HepG2 (cell line): ENCODE measurements at regions not wholly inside any gene's neighbourhood (a gene's known extent, or its start where the extent isn't known, plus 50 kb on each side); places are given as distances from the start of the nearest gene placed in this dataset.

Experiments
- ATAC-seq: fragments of 200-7000 bp; cut with Tn5 transposase; 3 replicates; pipeline ENCODE4 v1.9.1; 2020; ENCODE audit warnings: mild to moderate bottlenecking, moderate library complexity
- BruUV-seq: library from RNA; stranded (reverse); fragments of 400-500 nt; replicated peaks from 2 replicates; lab custom pipeline; 2021; lab: Mats Ljungman, UMichigan
- CTCF ChIA-PET: fragments of 300-600 bp; formaldehyde crosslinking; extraction: SDS; loops from one replicate; lab custom pipeline; 2021; ENCODE audit warnings: low total read pairs, inconsistent platforms, low intra/inter-chr PET ratio; lab: Yijun Ruan, JAX
- POLR2A ChIA-PET: fragments of 350-600 bp; sonication (Branson Sonifier 250); formaldehyde crosslinking; loops from one replicate; lab custom pipeline; 2020; ENCODE audit warnings: antibody characterized with exemption, inconsistent platforms; lab: Yijun Ruan, JAX
- DNase-seq: peaks from one replicate; pipeline ENCODE4 v3.0.0-alpha.2; 2015; ENCODE audit warnings: low spot score
- FAIRE-seq: peaks from 3 replicates; lab custom pipeline; 2011; peaks lifted over from hg19 to GRCh38; lab: Jason Lieb, UNC
- H2AFZ ChIP-seq: one replicate; pipeline ENCODE4 v1.6.1; 2011; ENCODE audit warnings: low read length, inconsistent platforms
- H3K27ac ChIP-seq: fragments of 300-600 bp; 3 replicates; pipeline ENCODE4 v1.8.0; 2011; ENCODE audit warnings: mixed run types, mild to moderate bottlenecking, mixed read lengths, low read length, inconsistent platforms; ENCODE audit not compliant: insufficient read depth; ENCODE audit errors: extremely low read length
- H3K27me3 ChIP-seq, 2 experiments: fragments of 200-600 bp in 1 of 2; 2 replicates in 1 of 2; 3 replicates in 1 of 2; pipeline versions ENCODE4 v1.6.0 to v1.8.0; 2011; ENCODE audit warnings: low read length in 2 of 2, mild to moderate bottlenecking in 2 of 2, moderate library complexity in 2 of 2, inconsistent platforms in 1 of 2; ENCODE audit not compliant: insufficient read depth in 2 of 2, control insufficient read depth in 1 of 2
- H3K36me3 ChIP-seq, 2 experiments: fragments of 200-600 bp in 1 of 2; replicated peaks in 1 of 2; 2 replicates in 1 of 2; 3 replicates in 1 of 2; pipeline versions ENCODE4 v1.5.1 to v1.8.0; 2011; ENCODE audit warnings: low read length in 2 of 2, inconsistent platforms in 1 of 2; ENCODE audit not compliant: insufficient read depth in 2 of 2, control insufficient read depth in 1 of 2
- H3K4me1 ChIP-seq: 2 replicates; pipeline ENCODE4 v1.5.1; 2012; ENCODE audit warnings: low read length, inconsistent platforms; ENCODE audit not compliant: insufficient read depth
- H3K4me2 ChIP-seq: 2 replicates; pipeline ENCODE4 v1.6.0; 2011; ENCODE audit warnings: low read depth, low read length, inconsistent platforms
- H3K4me3 ChIP-seq, 3 experiments: fragments of 200-600 bp in 1 of 3; sonication (generic), shearing (Covaris generic) in 1 of 3; replicated peaks in 1 of 3; 2 replicates each; pipeline ENCODE4 v1.5.1; 2011 to 2016; ENCODE audit warnings: low read length in 3 of 3, inconsistent platforms in 2 of 3, low read depth in 2 of 3, mild to moderate bottlenecking in 2 of 3, control low read depth in 1 of 3, mixed read lengths in 1 of 3; ENCODE audit not compliant: insufficient read depth in 1 of 3
- H3K79me2 ChIP-seq: one replicate; pipeline ENCODE4 v1.6.1; 2011; ENCODE audit warnings: low read length, inconsistent platforms; ENCODE audit not compliant: insufficient read depth
- H3K9ac ChIP-seq: 2 replicates; pipeline ENCODE4 v1.6.0; 2011; ENCODE audit warnings: mild to moderate bottlenecking, low read depth, low read length, inconsistent platforms; ENCODE audit not compliant: insufficient read depth
- H3K9me3 ChIP-seq: 2 replicates; pipeline ENCODE4 v1.5.1; 2012; ENCODE audit warnings: mild to moderate bottlenecking, low read length
- H4K20me1 ChIP-seq: 2 replicates; pipeline ENCODE4 v1.6.0; 2011; ENCODE audit warnings: inconsistent platforms, mild to moderate bottlenecking, low read length, moderate library complexity; ENCODE audit not compliant: insufficient read depth
- KAT2B ChIP-seq: fragments of 150-350 bp; IDR thresholded peaks from 2 replicates; pipeline ENCODE4 v1.6.1; 2014; ENCODE audit warnings: low read depth, low read length, borderline replicate concordance
- KLF11 ChIP-seq: IDR thresholded peaks from 2 replicates; pipeline ENCODE4 v1.6.1; 2016; ENCODE audit warnings: missing compliant biosample characterization
- MXI1 ChIP-seq: IDR thresholded peaks from 3 replicates; pipeline ENCODE4 v1.6.1; 2012; ENCODE audit warnings: low read depth, low read length, inconsistent platforms, borderline replicate concordance
- RARG ChIP-seq: sonication (generic); formaldehyde crosslinking; IDR thresholded peaks from 2 replicates; pipeline ENCODE4 v1.4.0; 2020; ENCODE audit warnings: low read depth, mild to moderate bottlenecking, missing genetic modification reagents
- ZFP1 ChIP-seq: IDR thresholded peaks from 2 replicates; pipeline ENCODE4 v1.6.1; 2016
- ZNF160 ChIP-seq: sonication (generic); formaldehyde crosslinking; IDR thresholded peaks from 2 replicates; pipeline ENCODE4 v1.8.0; 2022; ENCODE audit warnings: mild to moderate bottlenecking, inconsistent platforms, missing genetic modification reagents
- ZNF747 ChIP-seq: sonication (generic); formaldehyde crosslinking; IDR thresholded peaks from 2 replicates; pipeline ENCODE4 v1.8.1; 2023; ENCODE audit warnings: missing genetic modification reagents, mild to moderate bottlenecking, borderline replicate concordance
- ZSCAN22 ChIP-seq: sonication (generic); formaldehyde crosslinking; IDR thresholded peaks from 2 replicates; pipeline ENCODE4 v1.4.0; 2020; ENCODE audit warnings: mild to moderate bottlenecking, missing genetic modification reagents
- WGBS: methylation state at CpG from one replicate; pipeline ENCODE4 v1.1.6; 2017; ENCODE audit warnings: low lambda C conversion rate; 5-methylcytosine and 5-hydroxymethylcytosine counted together
- in situ Hi-C: cut with HindIII; loops from 2 replicates; pipeline ENCODE4 v1.10.0; 2017; ENCODE audit warnings: low pct_unique_long_range_greater_than_20kb; ENCODE audit not compliant: extremely low pct_ligation_motif_present
- intact Hi-C: fragments of 100-400 bp; cut with micrococcal nuclease; formaldehyde crosslinking; loops from one replicate; pipeline ENCODE4 v1.10.0; 2022; ENCODE audit not compliant: unreplicated experiment
- TF ChIP-seq, protein P1 (sequence below), 2 experiments: fragments of 450-650 bp in 1 of 2; sonication (generic) in 1 of 2; formaldehyde crosslinking; IDR thresholded peaks; 2 replicates each; pipeline versions ENCODE4 v1.5.0 to v1.8.0; 2020 to 2022; ENCODE audit warnings: mild to moderate bottlenecking in 1 of 2, missing genetic modification reagents in 1 of 2

- Histone ChIP-seq H3K9me3 (peaks cover 6% of the 10 kb centered on the region; the same call in 1 of the 2 replicates), H3K36me3 (no peaks in the 10 kb centered on the region), H2AFZ (no peak overlapping the region), H3K79me2 (no peaks in the 10 kb centered on the region), H3K4me3 (no peak overlapping the region), H3K4me2 (no peak overlapping the region), H4K20me1 (no peaks in the 10 kb centered on the region), H3K27me3 (no peaks in the 10 kb centered on the region)
- WGBS: 32% methylated on average over 3 of the region's 3 CpGs
- DNase-seq (no peak), ATAC-seq (no peak), FAIRE-seq (no peak)
- BruUV-seq: no TSS peak
- intact Hi-C loops: no loop called here
- in situ Hi-C loops: no loop called here
- CTCF ChIA-PET: no interaction called here
- TF ChIP-seq ZNF160 (CRISPR knock-in tag): no peak
- no peak for TF ChIP-seq KAT2B
- TF ChIP-seq, protein P1, sequence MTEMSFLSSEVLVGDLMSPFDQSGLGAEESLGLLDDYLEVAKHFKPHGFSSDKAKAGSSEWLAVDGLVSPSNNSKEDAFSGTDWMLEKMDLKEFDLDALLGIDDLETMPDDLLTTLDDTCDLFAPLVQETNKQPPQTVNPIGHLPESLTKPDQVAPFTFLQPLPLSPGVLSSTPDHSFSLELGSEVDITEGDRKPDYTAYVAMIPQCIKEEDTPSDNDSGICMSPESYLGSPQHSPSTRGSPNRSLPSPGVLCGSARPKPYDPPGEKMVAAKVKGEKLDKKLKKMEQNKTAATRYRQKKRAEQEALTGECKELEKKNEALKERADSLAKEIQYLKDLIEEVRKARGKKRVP (CRISPR knock-in tag; IDR thresholded peaks at IDR 0.05): no peak
- TF ChIP-seq KLF11 (CRISPR knock-in tag): no peak
- no peak for TF ChIP-seq RARG
- no peak for TF ChIP-seq ZFP1 (CRISPR knock-in tag)
- TF ChIP-seq, all 625 proteins: peak for 0
- H3K27ac ChIP-seq: no peak overlapping the region
- H3K9ac ChIP-seq: no peak overlapping the region
- POLR2A ChIA-PET: no interaction called here
- no peaks in the 10 kb centered on the region for H3K4me1 ChIP-seq
Observed at GRCh38 chr3:103060242-103060641, 625.4 kb downstream of the ZPLD1 start.

DNA sequence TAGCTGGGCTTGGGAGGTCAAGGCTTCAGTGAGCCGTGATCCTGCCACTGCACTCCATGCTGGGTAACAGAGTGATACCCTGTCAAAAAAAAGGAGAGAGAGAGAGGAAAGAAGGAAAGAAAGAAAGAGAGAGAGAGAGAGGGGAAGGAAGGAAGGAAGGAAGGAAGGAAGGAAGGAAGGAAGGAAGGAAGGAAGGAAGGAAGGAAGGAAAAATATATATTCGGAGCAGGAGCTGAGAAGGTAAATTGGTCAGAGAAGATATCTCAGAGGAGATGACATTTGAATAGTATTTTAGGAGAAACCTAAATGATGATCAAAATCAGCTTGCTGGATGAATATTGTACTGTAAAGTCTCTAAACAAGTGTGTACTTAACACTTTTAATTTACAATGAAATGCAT lies 633.1 kb downstream of the ZPLD1 start:
- DNase-seq: no peak
- H3K4me2 ChIP-seq: no peak overlapping the region
- ChIA-PET POLR2A (no interaction called here), CTCF (no interaction called here)
- no peak for FAIRE-seq
- BruUV-seq: no TSS peak
- intact Hi-C loops: no loop called here
- in situ Hi-C loops: no loop called here
- no peak overlapping the region for H3K27ac ChIP-seq
- WGBS: 30% methylated on average over 2 of the region's 2 CpGs
- H3K79me2 ChIP-seq: no peaks in the 10 kb centered on the region
- H3K36me3 ChIP-seq: no peaks in the 10 kb centered on the region
- H3K27me3 ChIP-seq: no peaks in the 10 kb centered on the region
- H3K9ac ChIP-seq: no peak overlapping the region
- no peak overlapping the region for H2AFZ ChIP-seq
- no peak overlapping the region for H3K4me3 ChIP-seq
- ATAC-seq: no peak
- H4K20me1 ChIP-seq: no peaks in the 10 kb centered on the region
- peaks cover 6% of the 10 kb centered on the region; the same call in 1 of the 2 replicates for H3K9me3 ChIP-seq
- TF ChIP-seq ZNF747 (no peak), ZSCAN22 (CRISPR knock-in tag) (no peak), MXI1 (no peak)
- H3K4me1 ChIP-seq: no peaks in the 10 kb centered on the region
